ENCODE measurements at regions not wholly inside any gene's neighbourhood (a gene's known extent, or its start where the extent isn't known, plus 50 kb on each side); places are given as distances from the start of the nearest gene placed in this dataset.

DNA sequence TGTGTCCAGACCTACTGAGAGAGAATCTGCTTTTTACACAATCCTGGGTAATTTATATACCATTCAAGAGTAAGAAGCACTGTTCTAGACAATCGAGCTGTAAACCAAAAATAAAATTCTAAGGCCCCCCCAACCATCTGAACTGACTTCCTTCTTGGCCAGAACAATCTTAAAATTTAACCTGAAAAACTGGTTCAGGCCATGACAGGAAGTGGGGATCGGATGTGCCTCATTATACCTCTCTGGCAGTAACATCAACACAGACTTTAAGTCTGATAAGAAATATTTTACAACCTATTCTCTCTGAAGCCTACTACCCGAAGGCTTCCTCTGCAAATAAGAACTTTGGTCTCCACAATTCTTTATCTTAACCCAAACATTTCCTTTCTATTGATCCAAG is 75.2 kb upstream of the KIF5B start (continued):
- TF ChIP-seq, protein P1, sequence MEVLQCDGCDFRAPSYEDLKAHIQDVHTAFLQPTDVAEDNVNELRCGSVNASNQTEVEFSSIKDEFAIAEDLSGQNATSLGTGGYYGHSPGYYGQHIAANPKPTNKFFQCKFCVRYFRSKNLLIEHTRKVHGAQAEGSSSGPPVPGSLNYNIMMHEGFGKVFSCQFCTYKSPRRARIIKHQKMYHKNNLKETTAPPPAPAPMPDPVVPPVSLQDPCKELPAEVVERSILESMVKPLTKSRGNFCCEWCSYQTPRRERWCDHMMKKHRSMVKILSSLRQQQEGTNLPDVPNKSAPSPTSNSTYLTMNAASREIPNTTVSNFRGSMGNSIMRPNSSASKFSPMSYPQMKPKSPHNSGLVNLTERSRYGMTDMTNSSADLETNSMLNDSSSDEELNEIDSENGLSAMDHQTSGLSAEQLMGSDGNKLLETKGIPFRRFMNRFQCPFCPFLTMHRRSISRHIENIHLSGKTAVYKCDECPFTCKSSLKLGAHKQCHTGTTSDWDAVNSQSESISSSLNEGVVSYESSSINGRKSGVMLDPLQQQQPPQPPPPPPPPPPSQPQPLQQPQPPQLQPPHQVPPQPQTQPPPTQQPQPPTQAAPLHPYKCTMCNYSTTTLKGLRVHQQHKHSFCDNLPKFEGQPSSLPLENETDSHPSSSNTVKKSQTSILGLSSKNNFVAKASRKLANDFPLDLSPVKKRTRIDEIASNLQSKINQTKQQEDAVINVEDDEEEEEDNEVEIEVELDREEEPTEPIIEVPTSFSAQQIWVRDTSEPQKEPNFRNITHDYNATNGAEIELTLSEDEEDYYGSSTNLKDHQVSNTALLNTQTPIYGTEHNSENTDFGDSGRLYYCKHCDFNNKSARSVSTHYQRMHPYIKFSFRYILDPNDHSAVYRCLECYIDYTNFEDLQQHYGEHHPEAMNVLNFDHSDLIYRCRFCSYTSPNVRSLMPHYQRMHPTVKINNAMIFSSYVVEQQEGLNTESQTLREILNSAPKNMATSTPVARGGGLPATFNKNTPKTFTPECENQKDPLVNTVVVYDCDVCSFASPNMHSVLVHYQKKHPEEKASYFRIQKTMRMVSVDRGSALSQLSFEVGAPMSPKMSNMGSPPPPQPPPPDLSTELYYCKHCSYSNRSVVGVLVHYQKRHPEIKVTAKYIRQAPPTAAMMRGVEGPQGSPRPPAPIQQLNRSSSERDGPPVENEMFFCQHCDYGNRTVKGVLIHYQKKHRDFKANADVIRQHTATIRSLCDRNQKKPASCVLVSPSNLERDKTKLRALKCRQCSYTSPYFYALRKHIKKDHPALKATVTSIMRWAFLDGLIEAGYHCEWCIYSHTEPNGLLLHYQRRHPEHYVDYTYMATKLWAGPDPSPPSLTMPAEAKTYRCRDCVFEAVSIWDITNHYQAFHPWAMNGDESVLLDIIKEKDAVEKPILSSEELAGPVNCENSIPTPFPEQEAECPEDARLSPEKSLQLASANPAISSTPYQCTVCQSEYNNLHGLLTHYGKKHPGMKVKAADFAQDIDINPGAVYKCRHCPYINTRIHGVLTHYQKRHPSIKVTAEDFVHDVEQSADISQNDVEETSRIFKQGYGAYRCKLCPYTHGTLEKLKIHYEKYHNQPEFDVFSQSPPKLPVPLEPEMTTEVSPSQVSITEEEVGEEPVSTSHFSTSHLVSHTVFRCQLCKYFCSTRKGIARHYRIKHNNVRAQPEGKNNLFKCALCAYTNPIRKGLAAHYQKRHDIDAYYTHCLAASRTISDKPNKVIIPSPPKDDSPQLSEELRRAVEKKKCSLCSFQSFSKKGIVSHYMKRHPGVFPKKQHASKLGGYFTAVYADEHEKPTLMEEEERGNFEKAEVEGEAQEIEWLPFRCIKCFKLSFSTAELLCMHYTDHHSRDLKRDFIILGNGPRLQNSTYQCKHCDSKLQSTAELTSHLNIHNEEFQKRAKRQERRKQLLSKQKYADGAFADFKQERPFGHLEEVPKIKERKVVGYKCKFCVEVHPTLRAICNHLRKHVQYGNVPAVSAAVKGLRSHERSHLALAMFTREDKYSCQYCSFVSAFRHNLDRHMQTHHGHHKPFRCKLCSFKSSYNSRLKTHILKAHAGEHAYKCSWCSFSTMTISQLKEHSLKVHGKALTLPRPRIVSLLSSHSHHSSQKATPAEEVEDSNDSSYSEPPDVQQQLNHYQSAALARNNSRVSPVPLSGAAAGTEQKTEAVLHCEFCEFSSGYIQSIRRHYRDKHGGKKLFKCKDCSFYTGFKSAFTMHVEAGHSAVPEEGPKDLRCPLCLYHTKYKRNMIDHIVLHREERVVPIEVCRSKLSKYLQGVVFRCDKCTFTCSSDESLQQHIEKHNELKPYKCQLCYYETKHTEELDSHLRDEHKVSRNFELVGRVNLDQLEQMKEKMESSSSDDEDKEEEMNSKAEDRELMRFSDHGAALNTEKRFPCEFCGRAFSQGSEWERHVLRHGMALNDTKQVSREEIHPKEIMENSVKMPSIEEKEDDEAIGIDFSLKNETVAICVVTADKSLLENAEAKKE (CRISPR knock-in tag; IDR thresholded peaks at IDR 0.05): no peak
- no peak for TF ChIP-seq ZNF331 (CRISPR knock-in tag; IDR thresholded peaks at IDR 0.05; ENCODE audit: low read depth)

DNA sequence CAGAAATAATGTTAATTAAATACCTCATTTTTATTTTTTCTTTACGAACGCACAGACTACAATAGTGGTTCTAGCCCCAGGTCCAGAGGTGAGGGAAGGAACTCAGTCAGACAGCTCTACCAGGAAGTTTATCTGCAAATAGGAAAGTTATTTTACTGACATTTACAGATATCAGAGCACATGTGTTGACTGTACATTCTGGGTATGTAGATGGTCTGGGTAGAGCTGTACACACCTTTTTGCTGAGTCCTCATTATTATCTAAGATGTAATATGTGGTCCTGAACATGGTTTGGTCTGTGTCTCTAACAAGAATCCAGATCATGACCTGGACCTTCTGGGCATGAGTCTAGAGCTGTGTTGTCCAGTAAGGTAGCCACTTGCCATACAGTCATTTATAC is 74.6 kb upstream of the KIF5B start:
- ATAC-seq (no peak), DNase-seq (ENCODE audit: low spot score) (no peak)
- Histone ChIP-seq H3F3A (replicated peaks; ENCODE audit: low read depth) (no peaks in the 10 kb centered on the region), H3K79me2 (replicated peaks; ENCODE audit: insufficient read depth) (no peaks in the 10 kb centered on the region), H4K20me1 (replicated peaks; ENCODE audit: insufficient read depth) (no peaks in the 10 kb centered on the region), H3K4me1 (ENCODE audit: insufficient read depth) (peaks cover 9% of the 10 kb centered on the region), H2AFZ (no peak overlapping the region), H3K4me2 (no peak overlapping the region), H3K36me3 (ENCODE audit: insufficient read depth) (no peaks in the 10 kb centered on the region), H3K27me3 (ENCODE audit: insufficient read depth) (no peaks in the 10 kb centered on the region), H3K27ac (ENCODE audit: low read depth) (no peak overlapping the region), H3K4me3 (no peak overlapping the region), H3K9me2 (ENCODE audit: insufficient read depth) (no peaks in the 10 kb centered on the region)
- TF ChIP-seq, protein P1 (CRISPR knock-in tag; IDR thresholded peaks at IDR 0.05): no peak
- TF ChIP-seq STAT1 (IDR thresholded peaks at IDR 0.05; ENCODE audit: unreplicated experiment) (no peak), ZNF331 (CRISPR knock-in tag; IDR thresholded peaks at IDR 0.05; ENCODE audit: low read depth) (no peak), ZNF114 (CRISPR knock-in tag; IDR thresholded peaks at IDR 0.05) (no peak)
- Mint-ChIP-seq H3K27me3 (ENCODE audit: insufficient read depth, low read depth, poor library complexity) (no peaks in the 10 kb centered on the region), H3K4me1 (peaks cover 12% of the 10 kb centered on the region), H3K27ac (no peak overlapping the region), H3K36me3 (ENCODE audit: low read depth) (no peaks in the 10 kb centered on the region), H3K4me3 (no peak overlapping the region), H3K9me3 (no peaks in the 10 kb centered on the region)
